ENCODE measurements at regions not wholly inside any gene's neighbourhood (a gene's known extent, or its start where the extent isn't known, plus 50 kb on each side); places are given as distances from the start of the nearest gene placed in this dataset.

DNA sequence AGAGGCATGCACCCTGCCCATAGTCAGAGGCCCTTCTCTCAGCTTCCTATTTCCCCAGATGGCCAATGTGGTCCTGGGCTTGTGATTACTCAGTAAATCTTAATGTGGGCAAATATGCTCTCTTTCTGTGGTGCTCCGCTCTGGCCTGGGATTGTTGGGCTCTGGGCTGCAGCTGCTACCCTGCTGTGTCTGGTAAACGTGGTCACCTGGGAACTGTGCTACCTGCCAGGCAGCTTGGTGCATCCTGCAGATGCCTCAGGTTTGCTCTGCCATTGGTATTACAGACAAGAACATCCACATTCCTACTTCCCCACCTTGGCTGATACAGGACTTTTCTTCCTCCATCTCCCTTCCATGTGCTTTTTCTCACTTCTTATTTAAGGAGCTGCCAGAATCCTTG is 611.5 kb upstream of the IMPG1 start:
- TF ChIP-seq, protein P1, sequence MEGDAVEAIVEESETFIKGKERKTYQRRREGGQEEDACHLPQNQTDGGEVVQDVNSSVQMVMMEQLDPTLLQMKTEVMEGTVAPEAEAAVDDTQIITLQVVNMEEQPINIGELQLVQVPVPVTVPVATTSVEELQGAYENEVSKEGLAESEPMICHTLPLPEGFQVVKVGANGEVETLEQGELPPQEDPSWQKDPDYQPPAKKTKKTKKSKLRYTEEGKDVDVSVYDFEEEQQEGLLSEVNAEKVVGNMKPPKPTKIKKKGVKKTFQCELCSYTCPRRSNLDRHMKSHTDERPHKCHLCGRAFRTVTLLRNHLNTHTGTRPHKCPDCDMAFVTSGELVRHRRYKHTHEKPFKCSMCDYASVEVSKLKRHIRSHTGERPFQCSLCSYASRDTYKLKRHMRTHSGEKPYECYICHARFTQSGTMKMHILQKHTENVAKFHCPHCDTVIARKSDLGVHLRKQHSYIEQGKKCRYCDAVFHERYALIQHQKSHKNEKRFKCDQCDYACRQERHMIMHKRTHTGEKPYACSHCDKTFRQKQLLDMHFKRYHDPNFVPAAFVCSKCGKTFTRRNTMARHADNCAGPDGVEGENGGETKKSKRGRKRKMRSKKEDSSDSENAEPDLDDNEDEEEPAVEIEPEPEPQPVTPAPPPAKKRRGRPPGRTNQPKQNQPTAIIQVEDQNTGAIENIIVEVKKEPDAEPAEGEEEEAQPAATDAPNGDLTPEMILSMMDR (IDR thresholded peaks at IDR 0.05; ENCODE audit: borderline replicate concordance, extremely low read depth, low read length, poor library complexity, severe bottlenecking) = no peak
- no peak for TF ChIP-seq EZH2 (IDR thresholded peaks at IDR 0.05; ENCODE audit: borderline replicate concordance, low read depth, low read length, severe bottlenecking)

Measured in DND-41 (cell line).